HuH-7.5 (cell line): ENCODE measurements at regions not wholly inside any gene's neighbourhood (a gene's known extent, or its start where the extent isn't known, plus 50 kb on each side); places are given as distances from the start of the nearest gene placed in this dataset.
"Not testable (repeated sequence)": the region's sequence is repeated elsewhere in the genome, so short reads cannot be mapped to it uniquely, and the experiment has no call there.

Experiments
- DNase-seq: peaks from one replicate; pipeline ENCODE4 v3.0.0; 2011; ENCODE audit warnings: low spot score

DNA sequence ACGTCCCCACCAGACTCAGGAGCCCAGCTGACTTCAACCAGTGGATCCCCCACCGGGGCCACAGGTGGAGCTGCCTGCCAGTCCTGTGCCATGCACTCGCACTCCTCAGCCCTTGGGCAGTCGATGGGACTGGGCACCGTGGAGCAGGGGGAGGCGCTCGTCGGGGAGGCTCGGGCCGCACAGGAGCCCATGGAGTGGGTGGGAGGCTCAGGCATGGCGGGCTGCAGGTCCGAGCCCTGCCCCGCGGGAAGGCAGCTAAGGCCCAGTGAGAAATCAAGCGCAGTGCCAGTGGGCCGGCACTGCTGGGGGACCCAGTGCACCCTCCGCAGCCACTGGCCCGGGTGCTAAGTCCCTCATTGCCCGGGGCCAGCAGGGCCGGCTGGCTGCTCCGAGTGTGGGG is 52.3 kb upstream of the LRRC30 start:
- DNase-seq, result not testable (repeated sequence)

- DNase-seq, result peak; percentile 49
These were observed 53.7 kb upstream of the LRRC30 start for GRCh38 chr18:7177116-7177744.

DNA sequence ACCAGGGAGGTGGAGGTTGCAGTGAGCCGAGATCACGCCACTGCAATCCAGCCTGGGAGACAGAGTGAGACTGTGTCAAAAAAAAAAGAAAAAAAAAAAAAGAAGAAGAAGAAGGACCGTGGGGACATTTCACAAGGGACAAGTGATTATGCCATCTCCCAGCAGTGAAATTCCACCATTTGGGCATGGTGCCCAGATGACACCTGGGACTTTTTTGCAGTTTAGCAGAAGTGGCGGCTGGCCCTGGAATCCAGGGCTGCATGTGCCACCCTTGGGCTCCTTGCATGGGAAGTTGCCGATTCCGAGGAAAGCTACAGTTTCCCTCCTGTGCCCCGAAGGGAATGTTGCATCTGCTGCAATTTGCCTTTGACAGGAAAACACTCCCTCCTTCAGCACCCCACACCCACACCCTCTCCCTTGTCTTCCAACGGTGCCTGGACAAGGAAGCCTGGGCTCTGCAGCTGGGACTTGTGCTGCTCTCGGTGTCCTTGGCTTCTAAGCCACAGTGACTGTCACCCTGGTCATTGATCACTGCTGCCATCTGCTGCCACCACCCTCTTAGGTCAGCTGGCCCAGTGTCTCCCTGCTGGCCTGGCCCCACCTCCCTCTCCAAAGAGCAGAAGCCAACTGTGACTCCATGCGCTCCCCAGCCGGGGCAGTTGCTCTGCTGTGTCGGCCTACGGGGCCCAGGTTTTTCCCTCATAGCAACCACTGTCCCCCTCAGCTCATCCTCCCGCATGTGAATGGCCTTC is 56.4 kb upstream of the LRRC30 start:
- DNase-seq, result no peak

- DNase-seq, result no peak
These were observed 55.6 kb upstream of the LAMA1 start for GRCh38 chr18:7173216-7173615.

GRCh38 chr18:7172611-7173010 is 55.0 kb upstream of the LAMA1 start:
- DNase-seq, result no peak

GRCh38 chr18:7170292-7170691 is 52.7 kb upstream of the LAMA1 start:
- DNase-seq, result no peak

GRCh38 chr18:7169601-7170000 is 52.0 kb upstream of the LAMA1 start:
- DNase-seq, result no peak

GRCh38 chr18:7168408-7168807 is 50.8 kb upstream of the LAMA1 start:
- DNase-seq, result no peak
